ENCODE measurements at regions not wholly inside any gene's neighbourhood (a gene's known extent, or its start where the extent isn't known, plus 50 kb on each side); places are given as distances from the start of the nearest gene placed in this dataset.

GRCh38 chr4:63541828-63542227 is 867.4 kb downstream of the TECRL start:
- ChIA-PET CTCF (ENCODE audit: low intra/inter-chr PET ratio, low total read pairs) (no interaction called here), POLR2A (no interaction called here)
- in situ Hi-C loops (cut with HindIII; ENCODE audit: extremely low pct_ligation_motif_present, low pct_unique_long_range_greater_than_20kb) (no loop called here), intact Hi-C loops (cut with micrococcal nuclease; ENCODE audit: unreplicated experiment) (no loop called here)
- WGBS (ENCODE audit: low lambda C conversion rate), result no CpG with 5 or more reads among the region's 2 CpGs
- no peaks in the 10 kb centered on the region for H3K9me3 ChIP-seq (ENCODE audit: low read length)
- ATAC-seq (no peak), FAIRE-seq (no peak), DNase-seq (ENCODE audit: low spot score) (no peak)
- no peaks in the 10 kb centered on the region for H4K20me1 ChIP-seq (ENCODE audit: insufficient read depth, low read length)
- H3K79me2 ChIP-seq (ENCODE audit: insufficient read depth, low read length), result no peaks in the 10 kb centered on the region
- no peak overlapping the region for H3K4me2 ChIP-seq (ENCODE audit: low read depth, low read length)
- no TSS peak for BruUV-seq (replicated peaks)
- no peak overlapping the region for H3K27ac ChIP-seq (ENCODE audit: extremely low read length, insufficient read depth, low read length)
- H3K27me3 ChIP-seq (ENCODE audit: control insufficient read depth in 1 of 2, insufficient read depth in 2 of 2, low read length in 2 of 2), result no peaks in the 10 kb centered on the region
- H3K36me3 ChIP-seq (replicated peaks in 1 of 2; ENCODE audit: control insufficient read depth in 1 of 2, insufficient read depth in 2 of 2, low read length in 2 of 2), result no peaks in the 10 kb centered on the region
- H3K9ac ChIP-seq (ENCODE audit: insufficient read depth, low read depth, low read length), result no peak overlapping the region
- no peaks in the 10 kb centered on the region for H3K4me1 ChIP-seq (ENCODE audit: insufficient read depth, low read length)
- H3K4me3 ChIP-seq (replicated peaks in 1 of 3; ENCODE audit: insufficient read depth in 1 of 3, low read depth in 2 of 3, low read length in 3 of 3), result no peak overlapping the region
- H2AFZ ChIP-seq (ENCODE audit: low read length), result no peak overlapping the region
- no peak for TF ChIP-seq ZNF883 (CRISPR knock-in tag; IDR thresholded peaks at IDR 0.05; ENCODE audit: not compliant biosample characterization)
- no peak for TF ChIP-seq ZNF513 (CRISPR knock-in tag; conservative IDR thresholded peaks at IDR 0.05)
- no peak for TF ChIP-seq ZNF160 (CRISPR knock-in tag; IDR thresholded peaks at IDR 0.05)
- TF ChIP-seq ZNF24 (IDR thresholded peaks at IDR 0.05), result no peak
- TF ChIP-seq ZNF704 (CRISPR knock-in tag; IDR thresholded peaks at IDR 0.05; ENCODE audit: borderline replicate concordance), result no peak
- no peak for TF ChIP-seq MIER2 (CRISPR knock-in tag; IDR thresholded peaks at IDR 0.05)
- no peak for TF ChIP-seq SOX6 (IDR thresholded peaks at IDR 0.05)
- TF ChIP-seq SOX6 (CRISPR knock-in tag; IDR thresholded peaks at IDR 0.05), result no peak
- TF ChIP-seq EHMT2 (IDR thresholded peaks at IDR 0.05; ENCODE audit: borderline replicate concordance, low read depth, low read length), result no peak
- TF ChIP-seq HNF4G (IDR thresholded peaks at IDR 0.05; ENCODE audit: borderline replicate concordance, low read depth, low read length), result no peak
- TF ChIP-seq HNF4G (CRISPR knock-in tag; IDR thresholded peaks at IDR 0.05; ENCODE audit: borderline replicate concordance, low read depth), result no peak
- TF ChIP-seq SNAPC4 (CRISPR knock-in tag; IDR thresholded peaks at IDR 0.05), result no peak
- no peak for TF ChIP-seq KDM1A (CRISPR knock-in tag; IDR thresholded peaks at IDR 0.05)
- TF ChIP-seq ZNF7 (CRISPR knock-in tag; IDR thresholded peaks at IDR 0.05), result no peak
- no peak for TF ChIP-seq ZNF547 (CRISPR knock-in tag; IDR thresholded peaks at IDR 0.05)
- no peak for TF ChIP-seq ATF7 (IDR thresholded peaks at IDR 0.05)
- TF ChIP-seq ATF7 (CRISPR knock-in tag; IDR thresholded peaks at IDR 0.05), result no peak
- no peak for TF ChIP-seq ZNF20 (CRISPR knock-in tag; IDR thresholded peaks at IDR 0.05)
- no peak for TF ChIP-seq KDM5A (IDR thresholded peaks at IDR 0.05; ENCODE audit: borderline replicate concordance, low read length)

All from HepG2 (cell line).